B cell (primary cell): ENCODE measurements at regions not wholly inside any gene's neighbourhood (a gene's known extent, or its start where the extent isn't known, plus 50 kb on each side); places are given as distances from the start of the nearest gene placed in this dataset.

ENCODE experiments used
- EZH2 ChIP-seq: IDR thresholded peaks from 2 replicates; pipeline ENCODE4 v1.6.1; 2012; ENCODE audit warnings: borderline replicate concordance, low read depth, mild to moderate bottlenecking, moderate library complexity, low read length; ENCODE audit not compliant: insufficient read depth, poor library complexity, severe bottlenecking
- TF ChIP-seq, protein P1 (sequence below): fragments of 200-600 bp; IDR thresholded peaks from one replicate; pipeline ENCODE4 v1.8.0; 2022; ENCODE audit warnings: antibody characterized with exemption, mild to moderate bottlenecking

DNA sequence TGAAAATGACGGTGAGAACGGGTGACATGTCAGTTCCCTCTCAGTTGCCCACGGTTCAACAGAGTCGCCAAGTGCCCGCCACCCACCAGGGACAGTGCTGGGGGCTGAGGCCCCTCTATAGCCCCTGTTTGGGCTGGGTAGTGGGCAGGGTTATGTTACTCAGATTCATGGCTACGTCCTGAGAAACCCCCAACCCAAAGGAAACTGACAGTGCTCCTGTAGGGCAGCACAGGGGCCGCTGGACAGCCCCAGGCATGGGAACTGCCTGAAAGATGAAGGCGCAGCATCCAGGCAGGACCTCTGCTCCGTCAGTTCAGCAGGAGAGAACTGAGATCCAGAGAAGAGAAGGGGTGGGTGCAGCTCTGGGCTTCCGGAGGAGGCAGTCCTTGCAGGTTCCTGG is 118.9 kb upstream of the PMEPA1 start:
- TF ChIP-seq, protein P1, sequence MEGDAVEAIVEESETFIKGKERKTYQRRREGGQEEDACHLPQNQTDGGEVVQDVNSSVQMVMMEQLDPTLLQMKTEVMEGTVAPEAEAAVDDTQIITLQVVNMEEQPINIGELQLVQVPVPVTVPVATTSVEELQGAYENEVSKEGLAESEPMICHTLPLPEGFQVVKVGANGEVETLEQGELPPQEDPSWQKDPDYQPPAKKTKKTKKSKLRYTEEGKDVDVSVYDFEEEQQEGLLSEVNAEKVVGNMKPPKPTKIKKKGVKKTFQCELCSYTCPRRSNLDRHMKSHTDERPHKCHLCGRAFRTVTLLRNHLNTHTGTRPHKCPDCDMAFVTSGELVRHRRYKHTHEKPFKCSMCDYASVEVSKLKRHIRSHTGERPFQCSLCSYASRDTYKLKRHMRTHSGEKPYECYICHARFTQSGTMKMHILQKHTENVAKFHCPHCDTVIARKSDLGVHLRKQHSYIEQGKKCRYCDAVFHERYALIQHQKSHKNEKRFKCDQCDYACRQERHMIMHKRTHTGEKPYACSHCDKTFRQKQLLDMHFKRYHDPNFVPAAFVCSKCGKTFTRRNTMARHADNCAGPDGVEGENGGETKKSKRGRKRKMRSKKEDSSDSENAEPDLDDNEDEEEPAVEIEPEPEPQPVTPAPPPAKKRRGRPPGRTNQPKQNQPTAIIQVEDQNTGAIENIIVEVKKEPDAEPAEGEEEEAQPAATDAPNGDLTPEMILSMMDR, result no peak
- TF ChIP-seq EZH2, result no peak
